Right ventricle myocardium inferior (tissue), 1 donor: ENCODE measurements at regions not wholly inside any gene's neighbourhood (a gene's known extent, or its start where the extent isn't known, plus 50 kb on each side); places are given as distances from the start of the nearest gene placed in this dataset.
"Not testable (repeated sequence)": the region's sequence is repeated elsewhere in the genome, so short reads cannot be mapped to it uniquely, and the experiment has no call there.

Experiments used
- ATAC-seq: fragments of 200-7000 bp; cut with Tn5 transposase; one replicate; pipeline ENCODE4 v1.9.1; 2020; ENCODE audit warnings: mild to moderate bottlenecking, moderate library complexity
- DNase-seq: peaks from one replicate; pipeline ENCODE4 v3.0.0; 2021; ENCODE audit errors: missing footprints
- intact Hi-C: fragments of 100-400 bp; cut with DNase I; formaldehyde crosslinking; loops from one replicate; pipeline ENCODE4 v1.11.0; 2022
- donor health status: DM: no; HTN: yes; CAD: no; lungs with severe emphysema.

GRCh38 chrX:54615109-54615508, 85.1 kb downstream of the GNL3L start:
- ATAC-seq: no peak
- intact Hi-C loops: no loop called here
- DNase-seq: no peak

DNA sequence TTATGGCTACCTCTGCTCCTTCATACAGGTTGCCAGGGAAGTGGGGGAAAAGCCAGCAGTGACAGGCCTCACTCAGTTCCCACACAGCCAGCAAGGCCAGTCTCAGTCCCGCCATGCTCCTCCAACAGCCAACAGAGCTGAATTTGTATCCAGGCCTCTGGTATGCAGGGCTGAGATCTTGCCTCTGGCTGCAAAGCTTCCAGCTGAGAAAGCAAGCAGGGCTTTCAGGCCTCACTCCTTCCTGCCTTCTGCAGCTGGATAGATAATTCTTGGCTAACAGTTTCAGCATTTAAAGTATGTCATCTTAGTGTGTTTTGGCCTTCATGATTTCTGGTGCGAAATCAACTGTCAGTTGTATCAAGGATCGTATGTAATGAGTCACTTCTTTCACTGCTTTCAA, 103.6 kb downstream of the GNL3L start:
- intact Hi-C loops: no loop called here
- DNase-seq: no peak
- ATAC-seq: no peak

- no peak for ATAC-seq
- intact Hi-C loops: loop anchor here (1.0 to 2.0 kb wide), 2 partner anchors 169 to 418 kb away; no protein-coding TSS in a partner anchor
Measured at GRCh38 chrX:54639018-54639345, 109.0 kb downstream of the GNL3L start.

DNA sequence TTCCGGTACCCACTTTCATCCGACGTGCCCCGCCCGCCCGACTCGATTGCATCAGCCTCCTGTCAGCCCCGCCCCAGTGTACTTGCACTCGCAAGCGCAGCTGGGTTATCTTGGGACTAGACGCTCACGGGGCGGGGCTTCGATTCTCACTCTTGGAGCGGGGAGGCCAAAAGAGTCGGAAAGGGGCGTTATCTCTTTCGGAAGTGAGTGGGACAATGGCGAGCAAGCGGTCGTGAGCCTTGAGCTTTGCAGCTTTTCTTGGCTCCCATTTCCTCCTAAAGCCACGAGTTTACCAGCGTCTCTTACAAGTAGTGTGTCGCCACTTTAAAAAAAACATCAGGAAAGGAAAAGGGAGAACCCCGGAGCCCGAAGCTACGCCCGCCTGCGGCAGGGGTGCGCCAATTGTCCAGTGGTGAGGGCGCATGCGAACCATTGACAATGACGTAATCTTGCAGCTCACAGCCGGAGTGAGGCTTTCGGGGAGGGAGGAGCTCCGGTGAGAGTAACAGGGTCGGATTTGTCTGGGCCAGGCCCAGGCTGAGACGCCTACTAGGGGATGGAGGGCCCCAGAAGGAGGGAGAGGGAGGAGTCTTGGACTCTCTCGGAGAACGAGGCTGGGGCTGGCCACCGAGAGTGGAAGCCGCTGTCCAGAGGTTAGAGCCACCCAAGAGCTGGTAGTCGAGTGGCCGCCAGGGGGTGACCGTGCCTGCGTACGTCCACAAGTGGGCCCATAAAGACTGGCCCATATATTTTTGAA, 109.5 kb downstream of the GNL3L start:
- ATAC-seq: peak; percentile 99
- intact Hi-C loops: loop anchor here (1.0 to 2.0 kb wide), 2 partner anchors 169 to 417 kb away; no protein-coding TSS in a partner anchor
- peak; percentile 96 for DNase-seq

More at GRCh38 chrX:54639018-54639345, 109.0 kb downstream of the GNL3L start:
- DNase-seq: no peak

DNA sequence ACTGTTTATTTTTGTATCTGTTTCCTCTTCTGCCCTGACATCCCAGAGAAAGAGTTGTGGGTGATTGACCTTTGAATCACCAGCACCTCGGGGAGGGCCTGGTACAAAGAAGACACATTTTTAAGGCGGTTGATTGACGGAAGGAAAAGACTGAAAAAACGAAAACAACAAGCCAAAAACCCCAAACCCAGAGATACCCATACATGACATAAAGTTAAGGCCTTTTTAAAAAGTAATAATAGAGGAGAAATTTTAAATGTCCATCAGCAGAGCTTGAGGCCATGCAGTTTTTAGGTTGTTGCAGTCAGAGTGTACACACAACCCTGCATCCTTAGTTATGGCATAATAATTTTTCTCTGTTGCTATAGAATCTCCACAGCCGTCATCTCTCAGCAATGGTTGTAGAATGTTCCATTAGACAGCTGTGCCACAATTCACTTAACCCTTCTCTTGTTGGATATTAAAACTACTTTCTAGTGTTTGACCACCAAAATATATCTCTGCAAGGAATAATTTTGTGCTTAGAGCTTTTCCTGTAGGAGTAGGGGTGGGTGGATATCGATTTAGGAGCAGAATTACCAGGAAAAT, 110.2 kb downstream of the GNL3L start:
- DNase-seq (no peak), ATAC-seq (no peak)
- intact Hi-C loops: no loop called here

GRCh38 chrX:54640736-54641135, 110.7 kb downstream of the GNL3L start:
- DNase-seq: no peak
- ATAC-seq: no peak
- intact Hi-C loops: no loop called here

DNA sequence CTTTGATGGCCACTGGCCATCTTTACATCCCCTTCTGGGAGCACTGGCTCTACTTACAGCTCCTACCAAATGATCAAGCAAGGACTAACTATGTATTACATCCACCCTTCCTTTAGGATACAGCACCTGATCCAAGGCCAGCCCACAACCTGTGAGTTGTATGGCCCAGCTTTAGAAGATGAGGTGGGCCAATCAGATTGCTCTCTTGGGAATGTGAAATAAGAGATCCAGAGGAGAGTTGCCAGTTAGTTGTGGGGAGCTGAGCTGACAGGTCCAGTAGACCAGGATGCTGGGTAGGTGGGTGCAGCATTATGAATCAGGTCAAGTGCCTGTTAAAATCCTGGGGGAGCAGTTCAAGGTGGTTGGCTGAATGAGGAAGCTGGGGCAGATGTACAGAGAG, 111.5 kb downstream of the GNL3L start:
- ATAC-seq (no peak), DNase-seq (no peak)
- intact Hi-C loops: no loop called here

GRCh38 chrX:54647607-54648006, 117.6 kb downstream of the GNL3L start:
- ATAC-seq, intact Hi-C loops, DNase-seq: not testable (repeated sequence)

DNA sequence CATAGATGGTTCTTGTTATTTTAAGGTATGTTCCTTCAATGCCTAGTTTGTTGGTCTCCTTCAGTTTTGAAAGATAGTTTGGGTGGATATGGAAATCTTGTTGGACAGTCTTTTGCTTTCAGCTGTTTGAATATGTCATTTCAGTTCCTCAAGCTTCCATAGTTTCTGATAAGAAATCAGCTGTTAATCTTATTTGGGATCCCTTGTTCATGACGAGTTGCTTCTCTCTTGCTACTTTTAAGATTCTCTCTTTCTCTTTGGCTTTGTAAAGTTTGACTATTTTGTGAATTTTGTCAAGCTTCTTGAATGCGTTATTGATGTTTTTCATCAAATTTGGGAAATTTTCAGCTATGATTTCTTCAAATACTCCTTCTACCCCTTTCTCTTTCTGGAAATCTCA, 129.5 kb downstream of the GNL3L start:
- DNase-seq: no peak
- no peak for ATAC-seq
- intact Hi-C loops: no loop called here

DNA sequence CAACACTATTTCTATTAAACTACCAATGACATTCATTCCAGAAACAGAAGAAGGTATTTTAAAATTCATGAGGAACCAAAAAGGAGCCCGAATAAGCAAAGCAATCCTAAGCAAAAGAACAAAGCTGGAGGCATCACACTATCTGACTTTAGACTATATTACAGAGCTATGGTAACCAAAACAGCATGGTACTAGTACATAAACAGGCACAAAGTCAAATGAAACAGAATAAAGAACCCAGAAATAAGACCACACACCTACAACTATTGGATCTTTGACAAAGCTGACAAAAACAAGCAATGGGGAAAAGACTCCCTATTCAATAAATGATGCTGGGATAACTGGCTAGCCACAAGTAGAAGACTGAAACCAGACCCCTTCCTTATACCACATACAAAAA, 122.3 kb downstream of the ITIH6 start:
- intact Hi-C loops: loop anchor here (10.0 kb wide), 1 partner anchor 391 kb away; no protein-coding TSS in a partner anchor
- ATAC-seq (no peak), DNase-seq (no peak)

GRCh38 chrX:54695231-54695630, 102.8 kb downstream of the ITIH6 start:
- DNase-seq (no peak), ATAC-seq (no peak)
- intact Hi-C loops: no loop called here

GRCh38 chrX:54695816-54696487, 102.1 kb downstream of the ITIH6 start:
- intact Hi-C loops: no loop called here
- DNase-seq (no peak), ATAC-seq (no peak)
